ENCODE measurements at regions not wholly inside any gene's neighbourhood (a gene's known extent, or its start where the extent isn't known, plus 50 kb on each side); places are given as distances from the start of the nearest gene placed in this dataset.
"Not testable (repeated sequence)": the region's sequence is repeated elsewhere in the genome, so short reads cannot be mapped to it uniquely, and the experiment has no call there.

DNA sequence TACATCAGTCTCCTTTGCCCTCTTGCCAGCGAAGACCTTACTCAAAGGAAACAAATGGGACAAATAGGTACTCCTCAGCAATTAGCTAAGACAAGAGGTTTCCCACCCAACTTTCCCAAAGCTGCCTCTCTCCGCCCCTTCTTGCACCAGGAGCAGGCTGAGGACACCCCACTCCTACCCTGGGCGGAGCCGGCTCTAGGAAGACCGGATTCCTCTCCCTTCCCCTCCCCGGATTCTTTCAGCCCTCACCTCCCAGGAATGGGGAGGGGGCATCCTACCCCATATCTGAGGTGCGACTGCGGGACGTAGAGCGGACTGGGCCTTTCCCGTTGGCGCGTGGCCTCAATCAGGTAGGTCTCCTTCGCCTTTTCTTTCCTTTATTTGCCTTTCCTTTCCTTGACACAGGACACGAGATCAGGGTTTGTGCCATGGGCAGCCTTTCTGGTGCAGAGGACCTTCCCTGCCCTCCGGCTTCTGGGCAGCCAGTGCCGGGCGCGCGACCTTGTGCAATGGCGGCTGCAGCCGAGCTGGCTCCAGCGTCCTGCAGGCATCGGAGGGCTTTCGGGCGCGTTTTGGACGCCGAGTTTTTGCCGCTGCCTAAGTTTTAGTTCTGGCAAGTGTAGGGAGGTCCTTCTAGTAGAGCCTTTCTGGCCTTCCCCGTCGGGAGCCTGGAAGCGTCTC is 279.9 kb downstream of the PLS3 start:
- DNase-seq: not testable (repeated sequence)

DNA sequence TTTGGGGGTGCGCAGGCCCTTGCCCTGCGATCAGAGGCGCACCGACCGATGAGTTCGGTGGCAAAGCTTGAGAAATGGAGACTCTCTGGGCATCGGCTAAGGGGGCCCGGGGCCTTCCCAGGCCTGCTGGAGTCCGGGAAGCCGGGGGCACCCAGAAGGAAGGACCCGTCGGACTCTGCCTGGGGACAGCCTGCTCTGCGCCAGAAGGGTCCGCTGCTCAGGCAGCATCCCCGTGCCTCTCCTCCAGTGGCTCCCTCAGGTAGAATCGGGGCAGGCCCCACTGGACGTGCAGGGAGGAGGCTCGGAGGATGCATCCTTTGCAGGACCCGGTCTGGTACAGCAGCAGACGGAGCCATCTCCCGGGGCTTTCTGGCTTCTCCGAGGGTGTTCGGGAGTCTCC is 290.0 kb downstream of the PLS3 start:
- DNase-seq: not testable (repeated sequence)

DNA sequence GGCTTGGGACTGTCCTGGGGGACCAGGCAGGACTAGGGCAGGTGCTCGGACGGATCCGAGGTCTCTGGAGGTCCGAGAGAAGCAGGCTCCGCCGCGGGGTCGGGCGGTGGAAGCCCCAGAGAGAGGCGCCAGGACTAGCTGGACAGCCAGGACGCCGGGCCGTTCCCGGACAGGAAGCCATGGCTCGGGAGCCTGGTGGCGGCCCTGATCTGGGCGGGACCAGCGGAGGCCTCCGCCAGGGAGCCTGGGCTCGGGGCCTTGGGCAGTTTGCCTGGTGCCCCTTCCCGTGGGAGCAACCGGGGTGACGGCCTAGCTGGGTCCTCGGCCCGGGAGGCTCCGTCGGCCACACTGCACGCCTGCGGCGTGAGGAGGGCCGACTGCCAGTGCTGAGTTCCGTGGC is 292.3 kb downstream of the PLS3 start:
- not testable (repeated sequence) for DNase-seq

DNA sequence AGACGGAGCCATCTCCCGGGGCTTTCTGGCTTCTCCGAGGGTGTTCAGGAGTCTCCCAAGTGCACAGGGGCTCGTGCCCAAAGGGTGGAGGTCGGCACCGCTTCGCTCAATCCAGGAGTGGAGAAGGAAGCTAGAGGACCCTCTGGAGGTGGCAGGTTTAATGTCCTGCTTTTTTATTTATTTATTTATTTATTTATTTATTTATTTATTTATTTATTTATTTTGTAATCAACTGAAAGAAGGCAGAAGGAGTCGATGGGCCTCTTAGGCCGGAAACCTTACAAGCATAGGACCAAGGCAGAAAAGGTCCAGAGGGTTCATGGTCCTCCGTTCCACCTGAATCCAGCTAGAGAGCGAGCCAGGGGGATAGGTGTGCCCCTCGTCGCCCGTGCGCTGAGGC is 289.4 kb upstream of the AGTR2 start:
- not testable (repeated sequence) for DNase-seq

DNA sequence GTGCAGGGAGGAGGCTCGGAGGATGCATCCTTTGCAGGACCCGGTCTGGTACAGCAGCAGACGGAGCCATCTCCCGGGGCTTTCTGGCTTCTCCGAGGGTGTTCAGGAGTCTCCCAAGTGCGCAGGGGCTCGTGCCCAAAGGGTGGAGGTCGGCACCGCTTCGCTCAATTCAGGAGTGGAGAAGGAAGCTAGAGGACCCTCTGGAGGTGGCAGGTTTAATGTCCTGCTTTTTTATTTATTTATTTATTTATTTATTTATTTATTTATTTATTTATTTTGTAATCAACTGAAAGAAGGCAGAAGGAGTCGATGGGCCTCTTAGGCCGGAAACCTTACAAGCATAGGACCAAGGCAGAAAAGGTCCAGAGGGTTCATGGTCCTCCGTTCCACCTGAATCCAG is 286.4 kb upstream of the AGTR2 start:
- DNase-seq: not testable (repeated sequence)

DNA sequence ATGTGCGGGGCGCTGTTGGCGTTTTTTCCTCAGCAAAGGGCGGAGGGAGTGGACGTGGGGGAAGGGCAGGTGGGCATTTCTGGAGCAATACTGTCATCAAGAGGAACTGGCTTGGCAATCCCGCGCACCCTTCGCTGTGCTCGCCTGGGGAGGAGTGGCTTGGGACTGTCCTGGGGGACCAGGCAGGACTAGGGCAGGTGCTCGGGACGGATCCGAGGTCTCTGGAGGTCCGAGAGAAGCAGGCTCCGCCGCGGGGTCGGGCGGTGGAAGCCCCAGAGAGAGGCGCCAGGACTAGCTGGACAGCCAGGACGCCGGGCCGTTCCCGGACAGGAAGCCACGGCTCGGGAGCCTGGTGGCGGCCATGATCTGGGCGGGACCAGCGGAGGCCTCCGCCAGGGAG is 282.5 kb upstream of the AGTR2 start:
- not testable (repeated sequence) for DNase-seq

DNA sequence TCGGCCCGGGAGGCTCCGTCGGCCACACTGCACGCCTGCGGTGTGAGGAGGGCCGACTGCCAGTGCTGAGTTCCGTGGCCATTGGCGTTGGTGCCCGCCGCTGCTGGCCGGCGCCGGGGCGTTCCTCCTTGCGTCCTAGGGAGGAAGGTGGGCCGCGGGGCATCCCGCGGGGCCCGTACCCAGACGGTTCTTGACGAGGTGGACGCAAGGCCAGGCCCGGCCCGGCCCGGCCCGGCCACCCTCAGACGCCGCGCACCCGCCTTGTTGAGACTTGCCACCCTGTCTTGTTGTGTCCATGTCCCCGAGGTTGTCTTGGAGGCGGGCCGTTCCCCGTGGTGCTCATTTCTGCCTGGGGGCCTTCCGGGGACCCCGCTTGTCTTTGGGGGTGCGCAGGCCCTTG is 282.0 kb upstream of the AGTR2 start:
- DNase-seq: not testable (repeated sequence)

DNA sequence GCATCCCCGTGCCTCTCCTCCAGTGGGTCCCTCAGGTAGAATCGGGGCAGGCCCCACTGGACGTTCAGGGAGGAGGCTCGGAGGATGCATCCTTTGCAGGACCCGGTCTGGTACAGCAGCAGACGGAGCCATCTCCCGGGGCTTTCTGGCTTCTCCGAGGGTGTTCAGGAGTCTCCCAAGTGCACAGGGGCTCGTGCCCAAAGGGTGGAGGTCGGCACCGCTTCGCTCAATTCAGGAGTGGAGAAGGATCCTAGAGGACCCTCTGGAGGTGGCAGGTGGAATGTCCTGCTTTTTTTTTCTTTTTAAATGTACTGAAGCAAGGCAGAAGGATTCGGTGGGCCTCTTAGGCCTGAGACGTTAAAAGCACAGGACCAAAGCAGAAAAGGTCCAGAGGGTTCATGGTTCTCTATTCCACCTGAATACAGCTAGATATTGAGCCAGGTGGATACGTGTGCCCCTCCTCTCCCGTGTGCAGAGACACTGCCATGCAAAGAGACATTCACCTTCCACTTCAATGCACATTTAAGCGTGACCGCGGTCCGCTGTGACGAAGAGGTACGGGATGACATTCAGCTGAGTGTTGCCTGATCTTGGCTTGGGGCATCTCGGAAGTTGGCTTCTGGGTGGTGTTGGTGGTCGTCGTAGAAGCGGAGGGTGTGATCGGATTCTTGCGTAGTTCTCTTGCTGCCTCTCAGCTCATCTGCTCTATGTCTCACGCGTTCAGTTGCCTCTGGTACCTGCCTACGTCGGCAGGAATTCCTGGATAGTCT is 281.2 kb upstream of the AGTR2 start:
- DNase-seq: no peak

DNA sequence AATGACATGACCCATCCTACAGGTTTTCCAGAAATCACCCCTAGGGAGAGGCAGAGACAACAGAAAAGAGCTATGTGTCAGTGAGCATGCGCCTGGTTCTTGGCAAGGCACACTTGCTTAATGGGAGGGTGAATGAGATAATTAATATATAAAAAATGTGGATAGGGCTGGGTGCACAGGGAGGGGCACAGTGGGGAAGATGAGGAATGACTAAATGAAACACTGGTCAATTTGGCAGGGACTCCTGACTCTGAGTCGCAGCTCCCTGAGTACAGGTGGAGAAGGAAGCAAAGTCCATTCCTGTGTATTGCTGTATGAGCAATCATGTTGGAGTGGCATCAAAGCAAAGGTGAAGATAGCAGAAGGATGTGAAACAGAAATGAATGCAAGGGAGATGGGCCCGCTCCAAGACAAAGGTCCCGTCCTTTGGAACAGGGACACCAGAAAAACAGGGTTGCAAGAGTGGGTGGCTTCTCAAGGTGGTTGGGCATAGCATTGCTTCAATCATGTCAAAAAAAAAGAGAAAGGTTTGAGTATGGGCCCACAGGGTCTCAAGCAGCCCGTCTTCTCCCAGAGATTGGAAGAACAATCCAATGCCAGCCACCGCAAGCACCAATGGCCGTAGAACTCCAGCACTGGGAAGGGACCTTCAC is 278.4 kb upstream of the AGTR2 start:
- DNase-seq: no peak

DNA sequence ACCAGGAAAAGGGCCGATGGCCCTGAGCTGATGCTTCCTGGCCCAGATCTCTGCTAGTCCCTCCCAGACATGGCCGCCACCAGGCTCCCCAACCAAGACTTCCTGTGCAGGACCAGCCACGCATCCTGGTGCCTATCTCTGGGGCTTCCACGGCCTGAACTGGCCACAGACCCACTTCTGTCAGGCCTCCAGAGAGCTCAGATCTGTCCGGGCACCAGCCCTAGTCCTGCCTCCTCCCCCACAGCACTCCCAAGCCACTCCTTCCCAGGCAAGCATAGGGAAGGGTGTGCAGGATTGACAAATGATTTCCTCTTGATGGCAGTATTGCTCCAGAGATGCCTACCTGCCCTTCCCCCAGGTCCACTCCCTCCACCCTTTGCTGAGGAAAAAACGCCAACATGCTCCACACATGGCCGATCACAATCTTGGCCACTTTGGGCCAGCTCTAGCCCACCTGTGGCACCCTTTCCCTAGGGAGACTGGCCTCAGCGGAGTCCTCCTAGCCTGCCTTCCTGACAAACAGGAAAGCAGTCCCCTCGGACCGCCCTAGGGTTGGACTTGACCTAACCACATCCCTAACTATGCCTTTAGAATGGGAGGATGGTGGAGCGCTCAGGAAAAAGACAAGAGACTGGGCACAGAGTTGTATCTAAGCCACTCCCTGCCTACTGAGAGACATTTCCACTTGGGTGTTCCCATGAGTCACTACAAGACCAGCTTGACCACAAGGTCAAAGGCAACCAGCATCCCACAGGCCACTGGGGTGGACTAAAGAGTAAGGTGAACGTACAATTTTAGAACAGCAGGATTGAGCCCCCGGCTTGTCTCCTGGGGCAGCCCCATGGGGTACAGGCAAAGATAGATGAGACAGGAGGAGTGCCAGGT is 277.5 kb upstream of the AGTR2 start:
- no peak for DNase-seq

DNA sequence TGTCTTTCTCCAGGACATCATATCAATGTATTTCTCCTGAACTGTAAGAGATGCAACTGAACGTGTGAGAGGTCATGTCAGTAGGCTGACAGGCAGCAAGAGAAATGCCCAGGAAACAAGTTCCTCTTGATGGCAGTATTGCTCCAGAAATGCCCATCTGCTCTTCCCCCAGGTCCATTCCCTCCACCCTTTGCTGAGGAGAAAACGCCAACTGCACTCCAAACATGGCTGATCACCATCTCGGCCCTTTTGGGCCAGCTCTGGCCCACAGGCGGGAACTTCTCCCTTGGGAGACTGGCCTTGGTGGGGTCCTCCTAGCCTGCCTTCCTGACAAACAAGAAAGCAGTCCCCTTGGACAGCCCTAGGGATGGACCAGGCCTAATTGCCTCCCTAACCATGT is 276.5 kb upstream of the AGTR2 start:
- no peak for DNase-seq

DNA sequence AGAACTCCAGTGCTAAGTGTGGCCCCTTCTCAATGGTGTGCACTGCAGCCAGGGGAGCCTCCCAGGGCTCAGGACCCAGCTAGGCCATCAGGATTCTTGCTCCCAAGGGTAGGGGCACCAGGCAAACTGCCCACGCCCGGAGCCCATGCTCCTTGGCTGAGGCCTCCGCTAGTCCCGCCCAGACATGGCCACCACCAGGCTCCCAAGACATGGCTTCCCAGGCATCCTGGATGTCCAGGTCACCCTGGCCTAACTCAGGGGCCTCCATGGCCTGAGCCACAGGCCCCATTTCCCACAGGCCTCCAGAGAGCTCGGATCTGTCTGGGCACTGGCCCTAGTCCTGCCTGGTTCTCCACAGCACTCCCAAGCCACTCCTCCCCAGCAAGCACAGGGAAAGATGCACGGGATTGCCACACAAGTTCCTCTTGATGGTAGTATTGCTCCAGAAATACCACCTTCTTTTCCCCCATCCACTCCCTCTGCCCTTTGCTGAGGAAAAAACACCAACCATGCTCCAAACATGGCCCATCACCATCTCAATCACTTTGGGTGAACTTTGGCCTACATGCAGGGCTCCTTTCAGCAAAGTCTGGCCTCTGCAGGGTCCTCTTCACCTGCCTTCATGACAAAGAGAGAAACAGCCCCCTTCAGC is 274.7 kb upstream of the AGTR2 start:
- DNase-seq: no peak

DNA sequence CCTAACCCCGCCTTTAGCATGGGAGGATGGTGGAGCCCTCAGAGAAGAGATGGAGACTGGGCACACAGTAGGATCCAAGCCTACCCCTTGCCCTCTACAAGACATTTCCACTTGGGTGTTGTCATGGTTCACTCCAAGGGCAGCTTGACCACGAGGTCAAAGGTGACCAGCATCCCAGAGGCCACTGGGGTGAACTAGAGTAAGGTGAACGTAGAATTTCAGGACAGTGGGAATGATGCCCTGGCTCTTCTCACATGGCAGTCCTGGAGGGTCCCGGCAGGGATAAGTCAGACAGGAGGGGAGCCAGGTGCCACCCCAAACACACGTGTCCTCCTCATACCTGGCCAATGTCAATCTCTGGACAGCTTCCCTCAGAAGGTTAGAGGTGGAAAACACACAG is 274.2 kb upstream of the AGTR2 start:
- DNase-seq: no peak

DNA sequence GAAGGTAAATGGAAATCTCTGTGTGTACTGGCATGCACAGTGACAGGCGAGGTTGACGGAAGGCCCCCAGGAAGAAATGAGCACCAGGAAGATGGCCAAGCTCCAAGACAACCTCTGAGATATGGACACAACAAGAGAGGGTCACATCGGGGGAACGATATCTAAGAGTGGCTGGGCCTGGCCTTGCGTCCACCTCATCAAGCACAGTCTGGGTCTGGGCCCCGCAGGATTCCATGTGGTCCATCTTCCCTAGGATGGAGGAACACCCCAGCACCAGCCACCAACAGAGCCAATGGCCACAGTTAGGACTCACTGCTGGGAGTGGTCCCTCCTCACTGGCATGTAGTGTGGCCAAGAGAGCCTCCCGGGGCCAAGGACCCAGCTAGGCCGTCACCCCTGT is 272.6 kb upstream of the AGTR2 start:
- DNase-seq: no peak

DNA sequence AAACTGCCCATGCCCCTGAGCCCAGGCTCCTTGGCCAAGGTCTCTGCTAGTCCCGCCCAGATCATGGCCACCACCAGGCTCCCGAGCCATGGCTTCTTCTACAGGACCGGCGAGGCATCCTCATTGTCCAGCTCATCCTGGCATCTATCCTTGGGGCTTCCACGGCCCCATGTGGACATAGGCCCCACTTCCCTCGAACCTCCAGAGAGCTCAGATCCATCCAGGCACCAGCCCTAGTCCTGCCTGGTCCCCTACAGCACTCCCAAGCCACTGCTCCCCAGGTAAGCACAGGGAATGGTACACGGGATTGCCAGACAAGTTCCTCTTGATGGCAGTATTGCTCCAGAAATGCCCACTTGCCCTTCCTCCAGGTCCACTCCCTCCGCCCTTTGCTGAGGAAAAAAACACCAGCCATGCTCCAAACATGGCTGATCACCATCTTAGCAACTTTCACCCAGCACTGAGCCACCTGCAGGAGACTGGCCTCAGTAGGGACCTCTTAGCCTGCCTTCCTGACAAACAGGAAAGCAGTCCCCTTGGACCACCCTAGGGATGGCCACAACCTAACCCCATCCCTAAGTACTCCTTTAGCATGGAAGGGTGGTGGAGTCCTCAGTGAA is 272.1 kb upstream of the AGTR2 start:
- peak; percentile 3 for DNase-seq

DNA sequence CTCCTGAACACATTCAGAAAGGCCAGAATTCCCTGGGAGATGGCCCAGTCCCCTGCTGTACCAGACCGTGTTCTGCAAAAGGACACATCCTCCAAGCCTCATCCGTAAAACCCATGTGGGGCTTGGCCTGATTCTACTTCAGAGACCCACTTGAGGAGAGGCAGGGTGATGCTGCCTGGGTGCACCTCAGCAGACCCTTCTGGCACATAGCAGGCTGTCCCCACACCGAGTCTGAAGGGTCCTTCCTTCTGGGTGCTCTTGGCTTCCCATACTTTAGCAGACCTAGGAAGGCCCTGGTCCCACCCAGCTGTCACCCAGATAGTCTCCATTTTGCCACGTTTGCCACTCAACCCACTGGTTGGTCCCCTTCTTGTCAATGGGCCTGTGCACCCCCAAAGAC is 270.1 kb upstream of the AGTR2 start:
- DNase-seq: no peak

DNA sequence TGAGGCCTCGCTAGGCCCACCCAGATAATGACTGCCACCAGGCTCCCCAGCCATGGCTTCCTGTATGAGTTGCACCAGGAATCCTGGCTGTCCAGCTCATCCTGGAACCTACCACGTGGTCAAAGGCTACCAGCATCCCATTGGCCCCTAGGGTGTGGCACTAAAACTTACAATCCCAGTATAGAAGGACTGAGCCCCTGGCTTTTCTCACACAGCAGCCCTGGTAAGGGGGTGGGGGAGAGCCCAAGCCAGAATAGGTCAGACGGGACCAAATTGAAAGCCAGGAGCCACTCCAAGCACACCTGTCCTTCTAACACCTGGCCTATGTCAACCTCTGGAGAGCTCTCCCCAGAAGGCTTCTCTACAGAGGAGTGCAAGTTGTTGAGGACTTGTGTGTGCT is 269.3 kb upstream of the AGTR2 start:
- DNase-seq: no peak

DNA sequence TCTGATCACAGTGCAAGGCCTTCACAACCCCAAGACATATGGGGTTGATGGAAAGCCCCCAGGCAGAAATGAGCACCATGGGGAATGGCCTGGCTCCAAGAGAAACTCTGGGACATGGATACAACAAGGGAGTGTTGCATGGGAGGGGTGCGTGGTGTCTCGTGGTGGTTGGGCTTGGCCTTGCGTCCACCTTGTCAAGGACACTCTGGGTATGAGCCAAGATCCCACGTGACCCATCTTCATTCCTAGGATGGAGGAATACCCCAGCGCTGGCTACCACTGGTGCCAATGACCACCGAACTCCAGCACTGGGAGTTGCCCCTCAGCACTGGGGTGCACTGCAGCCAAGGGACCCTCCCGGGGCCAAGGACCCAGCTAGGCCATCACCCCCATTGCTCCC is 267.5 kb upstream of the AGTR2 start:
- DNase-seq: no peak

DNA sequence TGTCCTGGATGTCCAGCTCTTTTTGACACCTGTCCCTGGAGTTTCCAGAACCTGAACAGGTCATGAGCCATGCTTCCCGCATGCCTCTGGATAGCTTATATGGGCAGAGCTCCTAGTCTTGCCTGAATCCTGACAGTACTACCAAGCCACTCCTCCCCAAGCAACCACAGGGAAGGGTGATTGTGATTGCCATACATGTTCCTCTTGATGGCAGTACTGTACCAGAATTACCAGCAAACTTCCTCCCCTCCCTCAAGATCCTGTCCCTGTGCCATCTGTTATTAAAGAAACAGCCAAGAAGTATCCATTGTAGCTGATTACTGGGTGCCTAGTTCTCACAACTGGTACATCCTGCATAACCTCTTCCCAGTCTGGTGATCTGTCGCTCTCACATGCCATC is 264.3 kb upstream of the AGTR2 start:
- DNase-seq: no peak

DNA sequence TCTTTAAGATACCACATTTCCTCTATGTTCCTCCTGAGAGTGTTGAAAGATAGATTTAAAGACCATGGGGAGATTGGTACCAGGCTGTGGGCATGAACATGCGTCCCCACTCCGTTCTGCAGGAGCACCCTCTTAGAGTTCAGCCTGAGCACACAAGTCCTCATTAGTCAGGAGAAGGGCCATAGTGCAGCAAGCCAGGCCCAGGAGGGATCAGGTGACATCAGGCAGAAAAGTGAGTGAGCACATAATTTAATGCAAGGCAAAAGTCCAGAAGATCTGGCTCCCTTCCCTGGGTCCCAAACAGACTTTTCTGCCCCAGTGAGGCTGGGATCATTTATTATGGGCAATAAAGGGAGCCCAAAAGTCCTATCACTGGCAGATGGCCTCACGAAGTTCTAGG is 263.7 kb upstream of the AGTR2 start:
- DNase-seq: no peak

DNA sequence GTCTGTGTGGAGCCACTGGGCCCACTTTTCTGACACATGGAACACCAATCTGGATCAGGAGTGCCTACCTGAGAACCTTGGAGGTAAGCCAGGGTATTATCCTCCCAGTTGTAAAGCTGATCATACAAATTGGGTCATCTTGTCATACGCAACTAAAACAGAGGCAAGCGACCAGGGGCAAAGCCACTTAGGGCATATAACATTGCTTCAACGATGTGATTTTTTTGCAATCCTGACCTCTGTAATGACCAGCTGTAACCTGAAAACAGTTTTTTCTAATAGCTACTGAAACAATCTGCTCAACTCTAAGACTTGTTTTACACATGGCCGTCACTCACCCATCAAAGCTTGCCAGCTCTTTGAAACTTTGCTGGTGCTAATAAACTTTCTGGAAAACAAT is 261.5 kb upstream of the AGTR2 start:
- no peak for DNase-seq

DNA sequence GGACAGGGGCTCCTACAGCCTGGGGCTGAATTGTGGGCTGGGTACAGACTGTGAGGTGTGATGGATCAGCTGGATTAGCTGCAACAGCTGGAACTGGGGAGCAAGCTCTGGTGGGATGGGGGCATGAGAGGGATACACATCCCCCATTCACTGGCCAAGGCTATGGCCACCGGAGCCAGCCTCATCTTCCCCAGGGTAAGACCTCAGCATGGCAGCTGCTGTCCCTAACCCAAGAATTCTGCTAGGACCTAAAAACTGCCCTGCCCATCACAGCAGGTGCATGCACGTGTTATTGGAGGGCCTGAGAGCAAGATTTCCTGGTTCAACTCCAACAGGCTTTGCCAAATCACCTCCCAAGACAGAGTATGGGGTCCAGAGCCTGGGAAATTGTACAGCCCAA is 258.6 kb upstream of the AGTR2 start:
- no peak for DNase-seq

Data from suppressor macrophage treated with lipopolysaccharide for 4 hours (primary cell).